DOHH2 (cell line): ENCODE measurements at regions not wholly inside any gene's neighbourhood (a gene's known extent, or its start where the extent isn't known, plus 50 kb on each side); places are given as distances from the start of the nearest gene placed in this dataset.

Experiments used
- H3F3A ChIP-seq: fragments of 200-600 bp; sonication (generic), shearing (Covaris generic); 2 replicates; pipeline ENCODE4 v1.6.0; 2016; ENCODE audit warnings: antibody characterized with exemption, mild to moderate bottlenecking; ENCODE audit not compliant: control insufficient read depth, insufficient read depth
- H3K27ac ChIP-seq: fragments of 200-600 bp; sonication (generic); 2 replicates; pipeline ENCODE4 v1.5.1; 2014; ENCODE audit warnings: low read depth, mild to moderate bottlenecking, low read length, moderate library complexity
- H3K27me3 ChIP-seq: fragments of 200-600 bp; sonication (generic); 2 replicates; pipeline ENCODE4 v1.6.1; 2014; ENCODE audit warnings: mild to moderate bottlenecking, low read length, mixed read lengths; ENCODE audit not compliant: control insufficient read depth
- H3K36me3 ChIP-seq: fragments of 200-600 bp; sonication (generic); 2 replicates; pipeline ENCODE4 v1.6.1; 2014; ENCODE audit warnings: mild to moderate bottlenecking, low read length, moderate library complexity, mixed read lengths; ENCODE audit not compliant: control insufficient read depth
- H3K4me1 ChIP-seq: fragments of 200-600 bp; sonication (generic); 2 replicates; pipeline ENCODE4 v1.6.1; 2014; ENCODE audit warnings: mild to moderate bottlenecking, low read length, mixed read lengths; ENCODE audit not compliant: control insufficient read depth
- H3K4me2 ChIP-seq: fragments of 200-600 bp; sonication (generic); 2 replicates; pipeline ENCODE4 v1.6.0; 2014; ENCODE audit warnings: mild to moderate bottlenecking, low read length, moderate library complexity
- H3K4me3 ChIP-seq: fragments of 200-600 bp; sonication (generic); 2 replicates; pipeline ENCODE4 v1.5.1; 2014; ENCODE audit warnings: mild to moderate bottlenecking, low read length, mixed read lengths
- H3K79me2 ChIP-seq: fragments of 200-600 bp; sonication (generic); 2 replicates; pipeline ENCODE4 v1.6.1; 2014; ENCODE audit warnings: mild to moderate bottlenecking, low read length, mixed read lengths; ENCODE audit not compliant: control insufficient read depth
- H3K9me2 ChIP-seq: fragments of 200-600 bp; sonication (generic); replicated peaks from 2 replicates; pipeline ENCODE4 v1.6.1; 2014; ENCODE audit warnings: mild to moderate bottlenecking, low read length, mixed read lengths; ENCODE audit not compliant: control insufficient read depth
- H3K9me3 ChIP-seq: fragments of 200-600 bp; sonication (generic); 2 replicates; pipeline ENCODE4 v1.6.1; 2014; ENCODE audit warnings: antibody characterized with exemption, low read length, mixed read lengths; ENCODE audit not compliant: control insufficient read depth, insufficient read depth
- H4K20me1 ChIP-seq: fragments of 200-600 bp; sonication (generic); 2 replicates; pipeline ENCODE4 v1.6.0; 2014; ENCODE audit warnings: low read depth, mild to moderate bottlenecking, antibody characterized with exemption, low read length, moderate library complexity; ENCODE audit not compliant: control insufficient read depth, insufficient read depth
- EZH2phosphoT487 ChIP-seq: fragments of 200-600 bp; sonication (generic); IDR thresholded peaks from 2 replicates; pipeline ENCODE4 v1.6.1; 2017; ENCODE audit warnings: borderline replicate concordance, mild to moderate bottlenecking, antibody characterized with exemption, low read length, moderate library complexity, mixed read lengths
- TF ChIP-seq, protein P1 (sequence below): fragments of 200-600 bp; sonication (generic); IDR thresholded peaks from one replicate; pipeline ENCODE4 v1.5.1; 2014; ENCODE audit warnings: antibody characterized with exemption, mild to moderate bottlenecking, low read depth, low read length; ENCODE audit not compliant: poor library complexity, severe bottlenecking

DNA sequence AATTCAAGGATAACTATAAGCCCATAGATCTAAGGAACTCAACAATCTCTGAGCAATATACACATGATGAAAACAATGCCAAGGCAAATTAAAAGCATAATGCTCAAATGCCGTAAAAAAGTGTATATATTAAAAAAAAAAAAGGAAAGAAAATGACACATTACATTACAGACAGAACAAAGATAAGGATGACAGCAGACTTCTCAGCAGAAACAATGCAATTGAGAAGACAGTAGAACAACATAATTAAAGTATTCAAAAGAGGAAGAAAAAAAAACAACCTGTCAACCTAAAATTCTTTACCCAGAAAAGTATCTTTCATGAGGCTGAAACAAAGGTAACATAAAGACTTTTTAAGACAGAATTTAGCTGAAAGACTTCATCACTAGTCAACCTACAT, 591.7 kb downstream of the ZNF608 start:
- Histone ChIP-seq H3K9me3 (peaks cover 11% of the 10 kb centered on the region), H3K9me2 (no peaks in the 10 kb centered on the region)

DNA sequence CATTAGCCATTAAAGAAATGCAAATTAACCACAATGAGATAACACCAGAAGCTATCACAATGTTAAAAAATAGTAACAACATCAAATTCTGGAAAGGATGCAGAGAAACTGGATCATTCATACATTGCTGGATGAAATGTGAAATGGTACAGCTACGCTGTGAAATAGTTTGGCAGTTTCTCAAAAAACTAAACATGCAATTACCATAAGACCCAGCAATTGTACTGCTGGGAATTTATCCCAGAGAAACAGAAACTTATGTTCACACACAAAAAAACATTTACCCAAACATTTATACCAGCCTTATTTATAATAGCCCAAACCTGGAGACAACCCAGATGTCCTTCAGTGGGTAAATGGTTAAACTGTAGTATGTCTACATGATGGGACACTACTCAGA, 592.9 kb downstream of the ZNF608 start:
- H3F3A ChIP-seq, result no peaks in the 10 kb centered on the region
- no peak for TF ChIP-seq EZH2phosphoT487
- TF ChIP-seq, protein P1, sequence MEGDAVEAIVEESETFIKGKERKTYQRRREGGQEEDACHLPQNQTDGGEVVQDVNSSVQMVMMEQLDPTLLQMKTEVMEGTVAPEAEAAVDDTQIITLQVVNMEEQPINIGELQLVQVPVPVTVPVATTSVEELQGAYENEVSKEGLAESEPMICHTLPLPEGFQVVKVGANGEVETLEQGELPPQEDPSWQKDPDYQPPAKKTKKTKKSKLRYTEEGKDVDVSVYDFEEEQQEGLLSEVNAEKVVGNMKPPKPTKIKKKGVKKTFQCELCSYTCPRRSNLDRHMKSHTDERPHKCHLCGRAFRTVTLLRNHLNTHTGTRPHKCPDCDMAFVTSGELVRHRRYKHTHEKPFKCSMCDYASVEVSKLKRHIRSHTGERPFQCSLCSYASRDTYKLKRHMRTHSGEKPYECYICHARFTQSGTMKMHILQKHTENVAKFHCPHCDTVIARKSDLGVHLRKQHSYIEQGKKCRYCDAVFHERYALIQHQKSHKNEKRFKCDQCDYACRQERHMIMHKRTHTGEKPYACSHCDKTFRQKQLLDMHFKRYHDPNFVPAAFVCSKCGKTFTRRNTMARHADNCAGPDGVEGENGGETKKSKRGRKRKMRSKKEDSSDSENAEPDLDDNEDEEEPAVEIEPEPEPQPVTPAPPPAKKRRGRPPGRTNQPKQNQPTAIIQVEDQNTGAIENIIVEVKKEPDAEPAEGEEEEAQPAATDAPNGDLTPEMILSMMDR, result no peak
- peaks cover 15% of the 10 kb centered on the region for H3K9me3 ChIP-seq
- no peaks in the 10 kb centered on the region for H3K9me2 ChIP-seq
- H3K4me3 ChIP-seq, result no peak overlapping the region
- no peaks in the 10 kb centered on the region for H4K20me1 ChIP-seq
- H3K36me3 ChIP-seq, result no peaks in the 10 kb centered on the region
- no peaks in the 10 kb centered on the region for H3K79me2 ChIP-seq
- H3K4me2 ChIP-seq, result no peak overlapping the region
- H3K4me1 ChIP-seq, result peaks cover 6% of the 10 kb centered on the region
- H3K27me3 ChIP-seq, result no peaks in the 10 kb centered on the region
- no peak overlapping the region for H3K27ac ChIP-seq

More for the DNA sequence above, 591.7 kb downstream of the ZNF608 start:
- H3K4me3 ChIP-seq, result no peak overlapping the region
- TF ChIP-seq EZH2phosphoT487, result no peak
- TF ChIP-seq, protein P1, result no peak
- H3K79me2 ChIP-seq, result no peaks in the 10 kb centered on the region
- no peaks in the 10 kb centered on the region for H3K27me3 ChIP-seq
- H3K4me2 ChIP-seq, result no peak overlapping the region
- no peak overlapping the region for H3K27ac ChIP-seq
- H3K4me1 ChIP-seq, result peaks cover 6% of the 10 kb centered on the region
- H4K20me1 ChIP-seq, result no peaks in the 10 kb centered on the region
- H3K36me3 ChIP-seq, result no peaks in the 10 kb centered on the region
- H3F3A ChIP-seq, result no peaks in the 10 kb centered on the region

DNA sequence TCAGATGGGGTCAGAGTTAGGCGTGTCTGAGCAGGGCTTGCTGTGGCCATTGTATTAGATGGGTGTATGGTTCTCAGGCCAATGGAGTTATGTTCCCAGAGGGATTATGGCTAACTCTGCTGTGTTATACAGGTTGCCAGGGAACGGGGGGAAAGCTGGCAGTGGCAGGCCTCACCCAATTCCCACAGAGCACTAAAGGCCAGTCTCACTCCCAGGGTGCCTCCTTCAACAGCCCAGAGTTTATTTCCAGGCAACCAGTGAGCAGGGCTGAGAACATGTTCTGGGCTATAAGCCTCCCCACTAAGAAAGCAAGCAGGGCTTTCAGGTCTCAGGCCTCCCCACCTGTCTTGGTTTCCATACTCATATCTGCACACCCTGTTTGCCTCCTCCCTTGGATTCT, 597.9 kb downstream of the ZNF608 start:
- H3K4me3 ChIP-seq, result no peak overlapping the region
- H3K79me2 ChIP-seq, result no peaks in the 10 kb centered on the region
- no peak overlapping the region for H3K27ac ChIP-seq
- H4K20me1 ChIP-seq, result no peaks in the 10 kb centered on the region
- no peaks in the 10 kb centered on the region for H3K4me1 ChIP-seq
- H3K9me2 ChIP-seq, result no peaks in the 10 kb centered on the region
- no peaks in the 10 kb centered on the region for H3F3A ChIP-seq
- H3K36me3 ChIP-seq, result no peaks in the 10 kb centered on the region
- H3K27me3 ChIP-seq, result no peaks in the 10 kb centered on the region
- peaks cover 10% of the 10 kb centered on the region; the same call in 1 of the 2 replicates for H3K9me3 ChIP-seq
- TF ChIP-seq EZH2phosphoT487, result no peak
- TF ChIP-seq, protein P1, result no peak
- no peak overlapping the region for H3K4me2 ChIP-seq

DNA sequence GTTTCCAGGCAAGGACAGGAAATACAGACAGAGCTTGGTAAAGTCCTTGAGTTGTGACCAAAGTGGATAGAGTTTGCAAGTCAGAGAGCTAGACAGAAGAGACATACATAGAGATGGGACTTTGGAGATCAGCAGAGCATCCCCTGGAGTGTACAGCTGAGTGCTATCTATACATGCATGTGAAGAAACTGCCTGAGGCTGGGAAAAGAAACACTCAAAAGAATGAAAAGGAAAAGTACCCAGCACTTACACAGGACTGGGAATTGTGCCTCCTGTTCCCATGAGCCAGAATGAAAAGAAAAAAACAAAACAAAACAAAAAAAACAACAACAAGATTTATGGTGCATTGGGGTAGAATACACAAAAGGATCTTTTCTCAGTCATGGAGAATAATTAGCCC, 606.4 kb downstream of the ZNF608 start:
- Histone ChIP-seq H3K9me2 (no peaks in the 10 kb centered on the region), H3K4me1 (no peaks in the 10 kb centered on the region), H3K36me3 (no peaks in the 10 kb centered on the region), H3K79me2 (no peaks in the 10 kb centered on the region), H3F3A (no peaks in the 10 kb centered on the region), H3K27ac (no peak overlapping the region), H4K20me1 (no peaks in the 10 kb centered on the region), H3K9me3 (peaks cover 3% of the 10 kb centered on the region; the same call in 1 of the 2 replicates), H3K4me3 (no peak overlapping the region), H3K27me3 (no peaks in the 10 kb centered on the region), H3K4me2 (no peak overlapping the region)
- TF ChIP-seq EZH2phosphoT487, result no peak
- TF ChIP-seq, protein P1, result no peak
